HCT116 (cell line): ENCODE measurements at regions not wholly inside any gene's neighbourhood (a gene's known extent, or its start where the extent isn't known, plus 50 kb on each side); places are given as distances from the start of the nearest gene placed in this dataset.

Experiments
- ATAC-seq: fragments of 200-7000 bp; cut with Tn5 transposase; 2 replicates; pipeline ENCODE4 v1.9.1; 2020; ENCODE audit warnings: mild to moderate bottlenecking, moderate library complexity
- BruUV-seq: library from RNA; stranded (reverse); fragments of 400-500 nt; replicated peaks from 2 replicates; lab custom pipeline; 2021; lab: Mats Ljungman, UMichigan
- CTCF ChIA-PET: fragments of 300-600 bp; sonication (Branson Sonifier 250); formaldehyde crosslinking; loops from one replicate; lab custom pipeline; 2021; ENCODE audit warnings: antibody characterized with exemption; lab: Charles Lee
- POLR2A ChIA-PET: fragments of 300-600, 350-600 bp; sonication (Branson Sonifier 250); formaldehyde crosslinking; loops from one replicate; lab custom pipeline; 2021; ENCODE audit warnings: antibody characterized with exemption; lab: Charles Lee
- RAD21 ChIA-PET, 2 experiments: fragments of 300-600 bp; sonication (Branson Sonifier 250); formaldehyde crosslinking; loops; one replicate each; lab custom pipeline; 2023; ENCODE audit warnings: low total read pairs in 2 of 2; ENCODE audit not compliant: uncharacterized antibody in 2 of 2, unreplicated experiment in 2 of 2, low non-redundant PET in 1 of 2; lab: Charles Lee
- DNase-seq: peaks from one replicate; pipeline ENCODE4 v3.0.0-alpha.2; 2010; ENCODE audit warnings: low read depth, low spot score
- H2AFZ ChIP-seq: fragments of 200-600 bp; shearing (Covaris generic), sonication (generic); 2 replicates; pipeline ENCODE4 v1.6.1; 2017; ENCODE audit warnings: low read depth, mixed run types, mixed read lengths, antibody characterized with exemption, low read length; ENCODE audit not compliant: poor library complexity, severe bottlenecking
- H3K27ac ChIP-seq: 2 replicates; pipeline ENCODE4 v1.5.1; 2012; ENCODE audit warnings: low read depth, low read length
- H3K27me3 ChIP-seq: fragments of 200-600 bp; sonication (generic); 2 replicates; pipeline ENCODE4 v1.6.1; 2016; ENCODE audit warnings: mixed run types, low read length, mixed read lengths; ENCODE audit not compliant: insufficient read depth
- H3K36me3 ChIP-seq, 2 experiments: fragments of 200-500 bp in 1 of 2; fragments of 200-600 bp in 1 of 2; sonication (Bioruptor generic) in 1 of 2; sonication (generic) in 1 of 2; 2 replicates each; pipeline versions ENCODE4 v1.5.1 to v1.6.1; 2014 to 2016; ENCODE audit warnings: low read length in 2 of 2, inconsistent platforms in 1 of 2, mixed read lengths in 1 of 2, mixed run types in 1 of 2; ENCODE audit not compliant: insufficient read depth in 2 of 2, control insufficient read depth in 1 of 2
- H3K4me1 ChIP-seq, 2 experiments: fragments of 200-600 bp in 1 of 2; sonication (generic) in 1 of 2; 2 replicates each; pipeline versions ENCODE4 v1.5.1 to v1.6.1; 2012 to 2017; ENCODE audit warnings: low read length in 2 of 2, inconsistent platforms in 1 of 2, mild to moderate bottlenecking in 1 of 2, mixed read lengths in 1 of 2, mixed run types in 1 of 2, moderate library complexity in 1 of 2; ENCODE audit not compliant: insufficient read depth in 2 of 2, control insufficient read depth in 1 of 2
- H3K4me2 ChIP-seq: fragments of 200-600 bp; sonication (generic); 2 replicates; pipeline ENCODE4 v1.6.1; 2017; ENCODE audit warnings: mixed run types, low read length, mixed read lengths
- H3K4me3 ChIP-seq, 2 experiments: fragments of 200-600 bp in 1 of 2; sonication (generic) in 1 of 2; replicated peaks in 1 of 2; 2 replicates each; pipeline ENCODE4 v1.5.1; 2011 to 2016; ENCODE audit warnings: low read length in 2 of 2, control low read depth in 1 of 2, low read depth in 1 of 2, mild to moderate bottlenecking in 1 of 2, mixed read lengths in 1 of 2, mixed run types in 1 of 2
- H3K79me2 ChIP-seq: fragments of 200-600 bp; sonication (generic); 2 replicates; pipeline ENCODE4 v1.6.1; 2017; ENCODE audit warnings: mild to moderate bottlenecking, mixed run types, low read length, moderate library complexity, mixed read lengths; ENCODE audit not compliant: insufficient read depth
- H3K9ac ChIP-seq: fragments of 200-600 bp; sonication (generic); 2 replicates; pipeline ENCODE4 v1.6.1; 2016; ENCODE audit warnings: low read length, mixed read lengths
- H3K9me2 ChIP-seq: fragments of 200-600 bp; sonication (generic), shearing (Covaris generic); 2 replicates; pipeline ENCODE4 v1.6.1; 2017; ENCODE audit warnings: mixed run types, mild to moderate bottlenecking, moderate library complexity; ENCODE audit not compliant: insufficient read depth
- H3K9me3 ChIP-seq, 2 experiments: fragments of 200-500 bp in 1 of 2; fragments of 200-600 bp in 1 of 2; sonication (Bioruptor generic) in 1 of 2; sonication (generic) in 1 of 2; 2 replicates each; pipeline ENCODE4 v1.6.1; 2014 to 2017; ENCODE audit warnings: low read length in 2 of 2, mixed read lengths in 2 of 2, inconsistent platforms in 1 of 2, low read depth in 1 of 2, mild to moderate bottlenecking in 1 of 2, mixed run types in 1 of 2, moderate library complexity in 1 of 2; ENCODE audit not compliant: control insufficient read depth in 1 of 2, insufficient read depth in 1 of 2
- H4K20me1 ChIP-seq: fragments of 200-600 bp; sonication (generic), shearing (Covaris generic); 2 replicates; pipeline ENCODE4 v1.6.1; 2017; ENCODE audit warnings: mixed run types, mild to moderate bottlenecking, moderate library complexity; ENCODE audit not compliant: insufficient read depth
- ATF3 ChIP-seq: IDR thresholded peaks from 2 replicates; pipeline ENCODE4 v1.6.1; 2012
- CBX3 ChIP-seq: IDR thresholded peaks from 2 replicates; pipeline ENCODE4 v1.6.1; 2012; ENCODE audit warnings: low read depth
- CEBPB ChIP-seq: IDR thresholded peaks from 2 replicates; pipeline ENCODE4 v1.6.1; 2012; ENCODE audit warnings: low read depth
- CTCF ChIP-seq, 3 experiments: fragments of 200-600 bp in 1 of 3; sonication (generic) in 1 of 3; IDR thresholded peaks in 2 of 3; conservative IDR thresholded peaks in 1 of 3; 2 replicates each; pipeline ENCODE4 v1.5.1; 2012 to 2017; ENCODE audit warnings: low read depth in 2 of 3, low read length in 2 of 3, antibody characterized with exemption in 1 of 3, borderline replicate concordance in 1 of 3, control low read depth in 1 of 3, mild to moderate bottlenecking in 1 of 3, mixed read lengths in 1 of 3, mixed run types in 1 of 3, moderate library complexity in 1 of 3; ENCODE audit not compliant: insufficient read depth in 1 of 3
- EGR1 ChIP-seq: IDR thresholded peaks from 2 replicates; pipeline ENCODE4 v1.6.1; 2012; ENCODE audit warnings: low read depth
- ELF1 ChIP-seq: IDR thresholded peaks from 2 replicates; pipeline ENCODE4 v1.6.1; 2012; ENCODE audit warnings: low read depth, borderline replicate concordance
- EZH2 ChIP-seq: fragments of 200-600 bp; sonication (generic); IDR thresholded peaks from 2 replicates; pipeline ENCODE4 v1.6.1; 2017; ENCODE audit warnings: antibody characterized with exemption, mixed run types
- FOSL1 ChIP-seq: IDR thresholded peaks from 2 replicates; pipeline ENCODE4 v1.6.1; 2012; ENCODE audit warnings: low read depth
- MAX ChIP-seq: IDR thresholded peaks from 2 replicates; pipeline ENCODE4 v1.6.1; 2012
- POLR2AphosphoS5 ChIP-seq: IDR thresholded peaks from 2 replicates; pipeline ENCODE4 v1.6.1; 2011; ENCODE audit warnings: mild to moderate bottlenecking, low read depth, low read length, moderate library complexity
- RAD21 ChIP-seq: IDR thresholded peaks from 2 replicates; pipeline ENCODE4 v1.6.1; 2012; ENCODE audit warnings: low read depth, mild to moderate bottlenecking
- REST ChIP-seq: IDR thresholded peaks from 2 replicates; pipeline ENCODE4 v1.6.1; 2012; ENCODE audit warnings: low read depth
- SP1 ChIP-seq: IDR thresholded peaks from 2 replicates; pipeline ENCODE4 v1.6.1; 2012; ENCODE audit warnings: low read depth
- TCF7L2 ChIP-seq: IDR thresholded peaks from 2 replicates; pipeline ENCODE4 v1.7.0; 2011; ENCODE audit warnings: borderline replicate concordance, inconsistent platforms; ENCODE audit not compliant: insufficient read depth, insufficient read length; ENCODE audit errors: extremely low read depth
- YY1 ChIP-seq: IDR thresholded peaks from 2 replicates; pipeline ENCODE4 v1.6.1; 2011; ENCODE audit warnings: low read length, low read depth, moderate library complexity, mild to moderate bottlenecking; ENCODE audit not compliant: insufficient replicate concordance; ENCODE audit errors: extremely low read depth
- ZFX ChIP-seq: fragments of 450-650 bp; IDR thresholded peaks from 2 replicates; pipeline ENCODE4 v1.6.1; 2017
- intact Hi-C: fragments of 100-400 bp; cut with micrococcal nuclease; formaldehyde crosslinking; loops from 2 replicates; pipeline ENCODE4 v1.10.0; 2022

- Histone ChIP-seq H3K9me3 (no peaks in the 10 kb centered on the region), H3K9ac (peak overlapping the region; percentile 27; the same call in 1 of the 2 replicates)
- CTCF ChIA-PET: no interaction called here
- no TSS peak for BruUV-seq
- TF ChIP-seq FOSL1: no peak
- TF ChIP-seq TCF7L2: no peak
- no peak for TF ChIP-seq EGR1
- TF ChIP-seq ZFX: no peak
- TF ChIP-seq CTCF (IDR thresholded peaks at IDR 0.05 in 2 of 3, conservative IDR thresholded peaks at IDR 0.05 in 1 of 3; ENCODE audit: borderline replicate concordance in 1 of 3, insufficient read depth in 1 of 3, low read depth in 2 of 3, low read length in 2 of 3): no peak
- TF ChIP-seq SP1: no peak
- TF ChIP-seq, all 23 proteins: peak for 0
- H3K4me3 ChIP-seq: peak overlapping the region in 1 of 2 experiments; percentile 7; a peak in 2 of 4 replicates
- intact Hi-C loops: no loop called here
- ATAC-seq: peak; percentile 81
- H3K79me2 ChIP-seq: no peaks in the 10 kb centered on the region
- H2AFZ ChIP-seq: no peak overlapping the region
- H4K20me1 ChIP-seq: no peaks in the 10 kb centered on the region
- peak overlapping the region; percentile 56 for H3K4me2 ChIP-seq
- no peaks in the 10 kb centered on the region for H3K36me3 ChIP-seq
- RAD21 ChIA-PET: no interaction called here
- no peaks in the 10 kb centered on the region for H3K9me2 ChIP-seq
- DNase-seq: peak; percentile 52
- POLR2A ChIA-PET: no interaction called here
- H3K27me3 ChIP-seq: no peaks in the 10 kb centered on the region
- peak overlapping the region; percentile 43; the same call in 1 of the 2 replicates for H3K27ac ChIP-seq
- H3K4me1 ChIP-seq: peaks cover 22 to 37% of the 10 kb centered on the region in 2 experiments
These were observed 72.0 kb upstream of the DHRSX start for GRCh38 chrX:2572740-2573139.

GRCh38 chrX:2568125-2568524, 67.3 kb upstream of the DHRSX start:
- Histone ChIP-seq H3K27ac (no peak overlapping the region), H2AFZ (no peak overlapping the region), H3K79me2 (no peaks in the 10 kb centered on the region), H3K36me3 (no peaks in the 10 kb centered on the region), H3K4me2 (no peak overlapping the region), H3K9me2 (no peaks in the 10 kb centered on the region), H4K20me1 (no peaks in the 10 kb centered on the region), H3K4me1 (peaks cover 5 to 16% of the 10 kb centered on the region in 2 experiments; a peak in 3 of 4 replicates), H3K27me3 (no peaks in the 10 kb centered on the region), H3K9me3 (no peaks in the 10 kb centered on the region), H3K9ac (no peak overlapping the region), H3K4me3 (no peak overlapping the region)
- ChIA-PET CTCF (no interaction called here), RAD21 (no interaction called here), POLR2A (no interaction called here)
- BruUV-seq: no TSS peak
- ATAC-seq (no peak), DNase-seq (no peak)
- intact Hi-C loops: no loop called here
- no peak for TF ChIP-seq MAX
- no peak for TF ChIP-seq FOSL1
- TF ChIP-seq REST: no peak
- no peak for TF ChIP-seq ATF3
- no peak for TF ChIP-seq ELF1
- TF ChIP-seq RAD21: no peak
- TF ChIP-seq CEBPB: no peak
- no peak for TF ChIP-seq CBX3
- no peak for TF ChIP-seq EZH2
- no peak for TF ChIP-seq POLR2AphosphoS5
- no peak for TF ChIP-seq YY1
